H9 (cell line): ENCODE measurements at regions not wholly inside any gene's neighbourhood (a gene's known extent, or its start where the extent isn't known, plus 50 kb on each side); places are given as distances from the start of the nearest gene placed in this dataset.

ENCODE experiments used
- DNase-seq: peaks from one replicate; pipeline ENCODE4 v3.0.0-alpha.2; 2017
- H2AFZ ChIP-seq: one replicate; pipeline ENCODE4 v1.6.1; 2013; ENCODE audit warnings: mild to moderate bottlenecking, low read length, control low read depth, moderate library complexity
- H2AK5ac ChIP-seq: 2 replicates; pipeline ENCODE4 v1.6.1; 2013; ENCODE audit warnings: low read length, control low read depth, mixed read lengths; ENCODE audit not compliant: insufficient read length
- H2BK120ac ChIP-seq: one replicate; pipeline ENCODE4 v1.6.1; 2013; ENCODE audit warnings: low read depth, mild to moderate bottlenecking, low read length, control low read depth, inconsistent platforms; ENCODE audit not compliant: poor library complexity, severe bottlenecking
- H2BK12ac ChIP-seq: 2 replicates; pipeline ENCODE4 v1.6.1; 2013; ENCODE audit warnings: low read length, control low read depth, mixed read lengths, low read depth; ENCODE audit not compliant: insufficient read length
- H2BK15ac ChIP-seq: 2 replicates; pipeline ENCODE4 v1.6.1; 2013; ENCODE audit warnings: low read depth, low read length, control low read depth
- H2BK20ac ChIP-seq: one replicate; pipeline ENCODE4 v1.6.1; 2013; ENCODE audit warnings: low read depth, mild to moderate bottlenecking, low read length, control low read depth, inconsistent platforms; ENCODE audit not compliant: poor library complexity, severe bottlenecking
- H2BK5ac ChIP-seq: 2 replicates; pipeline ENCODE4 v1.6.1; 2013; ENCODE audit warnings: low read length, control low read depth, mixed read lengths; ENCODE audit not compliant: insufficient read length
- H3K14ac ChIP-seq: 2 replicates; pipeline ENCODE4 v1.6.1; 2013; ENCODE audit warnings: low read length, control low read depth; ENCODE audit not compliant: insufficient read depth
- H3K18ac ChIP-seq: 2 replicates; pipeline ENCODE4 v1.6.1; 2013; ENCODE audit warnings: low read depth, mild to moderate bottlenecking, mixed read lengths, low read length, control low read depth; ENCODE audit not compliant: insufficient read length
- H3K23ac ChIP-seq: 2 replicates; pipeline ENCODE4 v1.6.1; 2013; ENCODE audit warnings: low read length, control low read depth, mixed read lengths, low read depth; ENCODE audit not compliant: insufficient read length
- H3K23me2 ChIP-seq: 2 replicates; pipeline ENCODE4 v1.6.1; 2013; ENCODE audit warnings: low read depth, mild to moderate bottlenecking, mixed read lengths, low read length, control low read depth; ENCODE audit not compliant: insufficient read length, poor library complexity, severe bottlenecking
- H3K27ac ChIP-seq: 2 replicates; pipeline ENCODE4 v1.5.1; 2013; ENCODE audit warnings: low read length, control low read depth, mixed read lengths, low read depth; ENCODE audit not compliant: insufficient read length
- H3K27me3 ChIP-seq: 2 replicates; pipeline ENCODE4 v1.6.1; 2013; ENCODE audit warnings: low read length, control low read depth, inconsistent platforms; ENCODE audit not compliant: insufficient read depth
- H3K4ac ChIP-seq: 2 replicates; pipeline ENCODE4 v1.6.1; 2013; ENCODE audit warnings: low read depth, mild to moderate bottlenecking, control low read depth, inconsistent platforms, low read length, moderate library complexity
- H3K4me1 ChIP-seq: 2 replicates; pipeline ENCODE4 v1.6.1; 2013; ENCODE audit warnings: low read length, control low read depth, inconsistent platforms; ENCODE audit not compliant: insufficient read depth
- H3K4me2 ChIP-seq: 2 replicates; pipeline ENCODE4 v1.6.1; 2013; ENCODE audit warnings: low read length, control low read depth, mixed read lengths; ENCODE audit not compliant: insufficient read length, insufficient read depth
- H3K56ac ChIP-seq: 2 replicates; pipeline ENCODE4 v1.6.1; 2013; ENCODE audit warnings: low read depth, mild to moderate bottlenecking, mixed read lengths, low read length, control low read depth; ENCODE audit not compliant: insufficient read length
- H3K79me1 ChIP-seq: 2 replicates; pipeline ENCODE4 v1.6.1; 2013; ENCODE audit warnings: low read depth, mild to moderate bottlenecking, moderate library complexity, low read length, control low read depth, inconsistent platforms; ENCODE audit not compliant: insufficient read depth, poor library complexity, severe bottlenecking
- H3K79me2 ChIP-seq: 2 replicates; pipeline ENCODE4 v1.6.1; 2013; ENCODE audit warnings: low read length, control low read depth, inconsistent platforms; ENCODE audit not compliant: insufficient read depth
- H3K9ac ChIP-seq: 2 replicates; pipeline ENCODE4 v1.6.1; 2013; ENCODE audit warnings: low read length, control low read depth, mixed read lengths; ENCODE audit not compliant: insufficient read length; ENCODE audit errors: extremely low read depth
- H3K9me3 ChIP-seq: one replicate; pipeline ENCODE4 v1.6.1; 2013; ENCODE audit warnings: low read depth, low read length, inconsistent platforms; ENCODE audit not compliant: control insufficient read depth
- H3T11ph ChIP-seq: one replicate; pipeline ENCODE4 v1.6.1; 2013; ENCODE audit warnings: mild to moderate bottlenecking, low read length, control low read depth, inconsistent platforms
- H4K20me1 ChIP-seq: one replicate; pipeline ENCODE4 v1.6.1; 2013; ENCODE audit not compliant: control insufficient read depth, insufficient read length, insufficient read depth
- H4K5ac ChIP-seq: 2 replicates; pipeline ENCODE4 v1.6.1; 2013; ENCODE audit warnings: low read depth, mild to moderate bottlenecking, mixed read lengths, low read length, control low read depth; ENCODE audit not compliant: insufficient read length
- H4K8ac ChIP-seq: replicated peaks from 2 replicates; pipeline ENCODE4 v1.6.1; 2013; ENCODE audit warnings: low read length, control low read depth, mixed read lengths, low read depth; ENCODE audit not compliant: insufficient read length
- H4K91ac ChIP-seq: 2 replicates; pipeline ENCODE4 v1.6.1; 2013; ENCODE audit warnings: low read depth, mild to moderate bottlenecking, moderate library complexity, mixed read lengths, low read length, control low read depth; ENCODE audit not compliant: insufficient read length
- H3K27ac Mint-ChIP-seq, 3 experiments: 2 replicates in 2 of 3; 3 replicates in 1 of 3; pipeline ENCODE4 v1.8.0; 2020 to 2021; ENCODE audit warnings: mixed read lengths in 3 of 3, mild to moderate bottlenecking in 1 of 3, moderate library complexity in 1 of 3
- H3K27me3 Mint-ChIP-seq: 2 replicates; pipeline ENCODE4 v1.8.0; 2021; ENCODE audit warnings: low read depth, mild to moderate bottlenecking, moderate library complexity, mixed read lengths
- H3K36me3 Mint-ChIP-seq, 3 experiments: 2 replicates in 2 of 3; 3 replicates in 1 of 3; pipeline ENCODE4 v1.8.0; 2020 to 2021; ENCODE audit warnings: low read depth in 3 of 3, mixed read lengths in 3 of 3; ENCODE audit not compliant: insufficient read depth in 1 of 3
- H3K4me1 Mint-ChIP-seq, 2 experiments: 2 replicates each; pipeline ENCODE4 v1.8.0; 2020; ENCODE audit warnings: mixed read lengths in 2 of 2
- H3K4me3 Mint-ChIP-seq, 2 experiments: 2 replicates in 1 of 2; 3 replicates in 1 of 2; pipeline ENCODE4 v1.8.0; 2020 to 2021; ENCODE audit warnings: mild to moderate bottlenecking in 2 of 2, mixed read lengths in 2 of 2, moderate library complexity in 1 of 2
- H3K9me3 Mint-ChIP-seq, 2 experiments: 2 replicates in 1 of 2; 3 replicates in 1 of 2; pipeline ENCODE4 v1.8.0; 2020; ENCODE audit warnings: mild to moderate bottlenecking in 2 of 2, mixed read lengths in 2 of 2, moderate library complexity in 1 of 2
- TF ChIP-seq, protein P1 (sequence below): fragments of 200-600 bp; sonication (generic); conservative IDR thresholded peaks from 3 replicates; pipeline ENCODE4 v1.8.0; 2021; ENCODE audit warnings: antibody characterized with exemption, mild to moderate bottlenecking

GRCh38 chr3:69590111-69590510 is 149.2 kb upstream of the MITF start:
- Histone ChIP-seq H3K23me2 (no peaks in the 10 kb centered on the region), H3K9me3 (no peaks in the 10 kb centered on the region), H3K27me3 (no peaks in the 10 kb centered on the region), H3K4ac (no peak overlapping the region), H3K14ac (no peak overlapping the region), H2BK15ac (no peak overlapping the region), H3K56ac (no peak overlapping the region), H2AFZ (no peak overlapping the region), H4K91ac (no peak overlapping the region), H2BK20ac (no peak overlapping the region), H4K20me1 (no peaks in the 10 kb centered on the region), H2AK5ac (no peak overlapping the region), H3K18ac (no peak overlapping the region), H2BK120ac (no peak overlapping the region), H3K4me1 (no peaks in the 10 kb centered on the region), H3K4me2 (no peak overlapping the region), H3T11ph (no peak overlapping the region), H2BK5ac (no peak overlapping the region), H3K79me1 (no peaks in the 10 kb centered on the region), H2BK12ac (no peak overlapping the region), H4K8ac (no peak overlapping the region), H3K23ac (no peak overlapping the region), H3K27ac (no peak overlapping the region), H3K79me2 (no peaks in the 10 kb centered on the region), H4K5ac (no peak overlapping the region), H3K9ac (no peak overlapping the region)
- Mint-ChIP-seq H3K36me3 (peaks cover 0 to 7% (median 0%) of the 10 kb centered on the region in 3 experiments; a peak in 3 of 7 replicates), H3K4me1 (peaks cover 0 to 4% of the 10 kb centered on the region in 2 experiments; a peak in 1 of 4 replicates), H3K27ac (no peak overlapping the region), H3K4me3 (no peak overlapping the region), H3K27me3 (peaks cover 1% of the 10 kb centered on the region; the same call in 1 of the 2 replicates), H3K9me3 (peaks cover 3 to 7% of the 10 kb centered on the region in 2 experiments; a peak in 3 of 5 replicates)
- TF ChIP-seq, protein P1, sequence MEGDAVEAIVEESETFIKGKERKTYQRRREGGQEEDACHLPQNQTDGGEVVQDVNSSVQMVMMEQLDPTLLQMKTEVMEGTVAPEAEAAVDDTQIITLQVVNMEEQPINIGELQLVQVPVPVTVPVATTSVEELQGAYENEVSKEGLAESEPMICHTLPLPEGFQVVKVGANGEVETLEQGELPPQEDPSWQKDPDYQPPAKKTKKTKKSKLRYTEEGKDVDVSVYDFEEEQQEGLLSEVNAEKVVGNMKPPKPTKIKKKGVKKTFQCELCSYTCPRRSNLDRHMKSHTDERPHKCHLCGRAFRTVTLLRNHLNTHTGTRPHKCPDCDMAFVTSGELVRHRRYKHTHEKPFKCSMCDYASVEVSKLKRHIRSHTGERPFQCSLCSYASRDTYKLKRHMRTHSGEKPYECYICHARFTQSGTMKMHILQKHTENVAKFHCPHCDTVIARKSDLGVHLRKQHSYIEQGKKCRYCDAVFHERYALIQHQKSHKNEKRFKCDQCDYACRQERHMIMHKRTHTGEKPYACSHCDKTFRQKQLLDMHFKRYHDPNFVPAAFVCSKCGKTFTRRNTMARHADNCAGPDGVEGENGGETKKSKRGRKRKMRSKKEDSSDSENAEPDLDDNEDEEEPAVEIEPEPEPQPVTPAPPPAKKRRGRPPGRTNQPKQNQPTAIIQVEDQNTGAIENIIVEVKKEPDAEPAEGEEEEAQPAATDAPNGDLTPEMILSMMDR: no peak
- DNase-seq: no peak
